Anterior cingulate cortex (tissue), 58 donors: ENCODE measurements at regions not wholly inside any gene's neighbourhood (a gene's known extent, or its start where the extent isn't known, plus 50 kb on each side); places are given as distances from the start of the nearest gene placed in this dataset.

ENCODE experiments used
- DNase-seq, 58 donors: peaks; one replicate each; lab custom pipeline; 2025; lab: John Stamatoyannopoulos, UW

DNA sequence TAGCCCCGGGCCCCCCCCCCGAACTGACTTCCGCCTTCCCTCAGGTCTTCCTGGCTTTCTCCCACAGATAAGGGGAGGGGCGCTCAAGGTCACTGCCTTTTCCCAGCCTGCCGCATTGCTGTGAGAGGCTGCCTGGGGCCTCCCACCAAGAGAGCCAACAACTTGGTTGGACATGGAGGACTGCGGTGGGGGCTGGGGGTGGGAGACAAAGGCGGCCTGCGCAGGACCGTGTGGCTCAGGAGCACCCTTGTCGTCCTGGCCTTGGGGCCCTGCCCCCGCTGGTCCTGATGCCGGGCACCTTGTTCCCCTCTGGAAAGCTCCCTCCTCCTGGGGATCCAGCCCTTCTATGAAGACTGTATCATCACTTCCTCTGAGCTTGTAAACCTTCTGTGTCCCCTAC lies 105.6 kb upstream of the FOXF1 start:
- no peak for DNase-seq

DNA sequence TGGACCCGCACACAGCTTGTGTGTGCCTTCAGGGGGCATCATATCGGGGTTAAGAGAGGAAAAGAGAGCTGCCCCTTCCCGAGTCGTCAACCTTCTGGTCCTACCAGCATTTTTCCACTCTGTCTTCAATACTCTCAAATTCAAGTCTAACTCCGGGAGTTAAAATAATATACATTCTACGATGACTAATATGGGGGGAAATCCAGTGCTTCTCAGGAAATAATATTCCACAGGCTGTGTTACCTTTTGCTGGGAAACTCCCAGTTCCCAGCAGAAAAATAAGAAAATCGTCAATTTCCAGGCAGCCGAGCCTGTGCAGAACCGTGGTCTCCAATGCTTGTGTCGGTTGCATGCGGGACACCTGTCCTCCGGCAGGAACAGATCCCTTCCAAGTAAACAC lies 105.0 kb upstream of the FOXF1 start:
- DNase-seq, result no peak

DNA sequence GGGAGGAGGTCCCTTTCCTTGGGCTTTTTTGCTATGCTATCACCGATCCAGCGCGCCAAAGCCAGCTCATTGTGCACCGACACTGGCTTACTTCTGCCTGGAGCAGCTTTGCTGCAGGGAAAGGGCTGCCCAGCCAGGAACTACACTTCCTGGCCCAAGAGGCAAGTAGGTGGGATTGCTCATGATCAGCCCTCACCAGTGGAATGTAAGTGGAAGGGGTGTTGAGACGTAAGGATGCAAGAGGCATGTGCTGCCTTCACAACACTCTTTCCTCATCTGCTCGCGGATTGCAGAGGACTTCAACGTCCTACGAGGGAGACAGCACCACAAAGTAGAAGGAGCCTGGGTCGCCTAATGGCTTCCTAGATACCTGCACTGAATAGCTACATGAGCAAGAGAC lies 104.3 kb upstream of the FOXF1 start:
- DNase-seq, result no peak

DNA sequence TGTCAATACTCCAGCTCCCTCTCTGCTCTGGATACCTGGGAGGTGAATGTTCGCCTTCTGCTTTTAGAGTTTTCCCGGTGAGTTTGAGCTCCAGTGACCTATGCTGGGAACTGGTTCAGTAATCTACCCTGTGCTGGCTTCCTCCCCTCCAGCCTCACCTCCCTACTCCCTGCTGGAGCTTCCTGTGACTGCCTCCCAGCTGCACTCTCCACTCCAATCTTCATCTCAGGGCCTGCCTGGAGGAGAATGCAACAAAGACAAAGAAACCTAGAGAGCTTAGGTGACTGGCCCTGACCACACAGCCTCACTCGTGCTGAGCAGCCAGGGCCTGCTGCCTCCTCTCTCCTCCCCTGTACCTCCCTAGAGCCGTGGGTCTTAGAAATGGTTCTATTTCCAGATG lies 101.6 kb upstream of the FOXF1 start:
- no peak for DNase-seq

DNA sequence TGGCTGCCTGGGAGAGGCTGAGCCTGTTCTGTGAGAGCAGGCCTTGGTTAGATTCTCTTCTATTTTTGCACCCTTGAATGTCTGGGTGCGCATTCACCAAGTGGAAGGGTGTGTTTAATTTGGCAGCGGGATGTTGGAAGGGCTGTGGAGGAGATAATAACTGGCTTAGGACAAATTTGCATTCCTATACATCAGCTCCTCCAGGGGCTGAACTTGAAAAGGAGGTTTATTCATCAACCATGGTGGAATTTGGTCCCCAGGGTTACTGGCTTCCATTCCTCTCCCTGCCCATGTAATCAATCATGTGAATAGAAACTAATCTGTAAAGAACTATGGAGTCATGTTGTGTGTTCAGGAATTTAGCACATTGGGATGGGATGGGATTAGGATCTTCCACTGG lies 100.2 kb upstream of the FOXF1 start:
- DNase-seq, result no peak

DNA sequence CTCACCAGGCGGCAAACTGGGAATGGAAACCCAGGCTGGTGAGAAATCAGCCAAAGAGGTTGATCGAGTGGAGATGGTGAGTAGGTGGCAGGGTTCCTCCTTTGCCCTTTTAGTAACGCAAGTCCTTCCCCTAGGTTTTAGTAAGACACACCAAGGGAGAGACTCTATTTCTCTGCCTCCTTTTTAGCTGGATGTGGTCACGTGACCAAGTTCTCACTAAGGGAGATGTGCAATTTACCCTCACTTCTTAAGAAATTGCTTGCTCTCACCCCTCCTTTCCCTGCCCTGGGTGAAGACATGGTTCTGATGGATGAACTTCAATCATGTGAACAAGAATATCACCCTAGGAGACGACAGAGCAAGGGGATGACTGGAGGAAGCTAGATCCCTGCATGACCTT lies 99.8 kb upstream of the FOXF1 start:
- DNase-seq, result no peak

DNA sequence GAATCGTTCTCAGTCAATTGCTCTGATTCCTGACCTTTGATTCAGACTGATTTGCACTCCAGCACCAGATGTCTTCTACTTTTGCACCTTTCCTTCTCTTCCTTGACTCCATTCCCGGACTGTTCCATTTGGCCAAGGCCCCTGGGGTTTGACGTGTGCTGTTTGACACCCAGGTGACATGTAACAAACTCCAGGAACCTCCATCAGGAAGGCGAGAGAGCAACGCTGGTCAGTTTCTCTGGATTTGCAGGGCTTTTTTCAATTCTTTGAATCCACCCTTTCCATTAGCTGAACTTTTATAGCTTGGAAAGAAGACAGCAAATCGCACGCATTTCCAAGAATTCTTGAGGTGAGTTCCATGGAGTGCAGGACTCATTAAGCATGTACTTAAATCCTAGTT lies 98.4 kb upstream of the FOXF1 start:
- no peak for DNase-seq

DNA sequence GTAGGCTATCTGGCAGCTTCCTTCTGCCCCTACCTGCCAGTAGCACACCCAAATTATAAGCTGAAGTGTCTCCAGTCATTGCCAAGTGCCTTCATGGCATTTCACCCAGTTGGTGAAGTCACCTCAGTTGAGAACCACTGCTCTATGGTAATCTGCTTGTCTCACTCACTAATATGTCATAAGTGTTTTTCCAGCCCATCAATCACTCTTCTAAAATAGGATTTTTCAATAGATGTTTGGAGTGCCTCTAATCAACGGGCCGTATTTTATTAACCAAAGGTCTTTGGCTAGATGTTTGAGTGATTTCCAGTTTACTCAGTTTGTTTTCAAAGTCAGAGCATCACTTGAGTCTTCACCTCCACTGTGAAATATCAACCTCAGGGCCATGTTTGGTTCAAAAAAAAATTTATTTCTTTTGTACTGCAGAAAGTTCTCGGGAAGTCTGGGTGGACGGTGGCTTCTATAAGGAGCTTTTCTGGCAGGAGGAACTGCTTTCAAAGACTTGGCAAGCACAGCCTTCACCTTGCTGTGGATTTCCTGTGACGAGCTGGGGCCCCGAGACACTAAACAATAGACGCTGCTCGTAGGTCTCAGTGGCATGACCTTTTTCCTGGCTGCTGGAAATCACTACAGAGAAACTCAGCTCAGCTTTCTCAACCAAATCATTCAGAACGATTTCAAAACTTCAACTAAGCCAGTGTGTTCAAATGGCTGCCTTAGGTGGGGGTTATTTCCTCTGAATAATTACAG lies 95.2 kb upstream of the FOXF1 start:
- no peak for DNase-seq

DNA sequence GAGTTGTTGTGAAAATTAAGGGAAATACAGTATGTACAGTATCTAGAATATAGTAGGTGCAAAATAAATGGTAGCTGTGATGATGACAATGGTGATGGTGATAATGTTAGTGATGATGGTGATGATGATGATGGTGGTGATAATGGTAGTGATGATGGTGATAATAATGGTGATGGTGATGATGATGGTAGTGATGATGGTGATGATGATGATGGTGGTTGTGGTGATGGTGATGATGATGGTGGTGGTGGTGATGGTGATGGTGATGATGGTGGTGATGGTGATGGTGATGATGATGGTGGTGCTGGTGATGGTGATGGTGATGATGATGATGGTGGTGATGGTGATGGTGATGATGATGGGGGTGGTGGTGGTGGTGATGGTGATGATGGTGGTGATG lies 91.3 kb upstream of the FOXF1 start:
- no peak for DNase-seq

DNA sequence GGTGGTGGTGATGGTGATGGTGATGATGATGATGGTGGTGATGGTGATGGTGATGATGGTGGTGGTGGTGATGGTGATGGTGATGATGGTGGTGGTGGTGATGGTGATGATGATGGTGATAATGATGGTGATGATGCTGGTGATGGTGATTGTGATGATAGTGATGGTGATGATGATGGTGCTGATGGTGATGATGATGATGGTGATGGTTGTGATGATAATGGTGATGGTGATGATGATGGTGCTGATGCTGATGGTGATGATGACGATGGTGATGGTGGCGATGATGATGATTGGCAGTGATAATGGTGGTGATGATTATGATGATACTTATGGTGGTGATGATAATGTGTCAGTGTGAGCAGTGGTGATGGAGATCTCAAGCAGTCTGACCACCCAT lies 90.8 kb upstream of the FOXF1 start:
- DNase-seq, result no peak

DNA sequence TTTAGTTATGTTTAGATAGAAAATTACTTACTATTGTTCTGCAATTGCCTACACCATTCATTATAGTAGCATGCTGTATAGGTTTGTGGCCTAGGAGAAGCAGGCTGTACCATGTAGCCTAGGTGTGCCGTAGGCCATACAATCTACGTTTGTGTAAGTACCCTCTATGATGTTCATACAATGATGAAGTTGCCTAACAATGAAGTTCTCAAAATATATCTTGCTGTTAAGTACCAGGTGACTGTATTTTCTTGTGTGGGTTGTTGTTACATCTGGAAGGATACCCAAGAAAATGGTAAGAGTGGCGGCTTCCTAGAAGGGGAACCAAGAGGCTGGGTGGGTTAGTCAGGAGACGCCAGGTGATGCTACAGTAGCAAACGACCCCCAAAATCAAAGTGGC lies 88.3 kb upstream of the FOXF1 start:
- no peak for DNase-seq

DNA sequence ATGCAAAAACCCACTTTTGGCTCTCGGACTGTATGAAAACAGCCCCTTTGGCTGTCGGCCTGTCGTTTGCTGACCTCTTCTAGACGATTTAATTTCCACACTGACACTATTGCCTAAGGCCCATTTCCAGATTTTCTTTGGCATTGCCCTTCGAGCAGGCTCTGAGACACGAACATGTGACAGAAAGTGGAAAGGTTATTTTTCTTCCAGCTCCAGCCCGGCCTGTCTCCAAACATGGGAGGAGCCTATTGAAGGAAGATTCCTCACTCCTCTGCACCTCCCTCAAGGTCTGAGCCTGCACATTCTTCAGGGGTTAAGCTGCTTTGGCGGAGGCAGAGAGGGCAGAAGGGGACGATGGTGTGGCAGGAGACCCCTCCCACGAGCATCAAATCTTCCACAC lies 85.9 kb upstream of the FOXF1 start:
- DNase-seq, result no peak

DNA sequence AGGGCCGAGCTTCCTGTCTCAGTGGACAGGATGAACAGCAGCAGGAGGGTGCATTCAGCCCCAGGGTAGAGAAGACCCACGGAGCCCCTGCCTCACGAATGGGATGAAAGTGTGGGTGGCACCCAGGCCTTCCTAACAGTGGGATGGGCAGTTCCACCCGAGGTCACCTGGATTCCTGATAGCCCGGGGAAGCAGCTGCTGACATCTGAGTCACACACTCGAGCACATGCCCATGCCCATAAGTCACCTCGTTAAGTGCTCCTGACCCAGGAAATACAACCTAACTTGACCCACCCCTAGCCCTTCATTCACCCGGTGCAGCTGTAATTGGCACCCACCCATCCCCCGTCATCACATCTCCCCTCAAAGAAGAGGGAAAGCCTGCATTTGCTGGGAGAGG lies 85.3 kb upstream of the FOXF1 start:
- DNase-seq, result no peak

DNA sequence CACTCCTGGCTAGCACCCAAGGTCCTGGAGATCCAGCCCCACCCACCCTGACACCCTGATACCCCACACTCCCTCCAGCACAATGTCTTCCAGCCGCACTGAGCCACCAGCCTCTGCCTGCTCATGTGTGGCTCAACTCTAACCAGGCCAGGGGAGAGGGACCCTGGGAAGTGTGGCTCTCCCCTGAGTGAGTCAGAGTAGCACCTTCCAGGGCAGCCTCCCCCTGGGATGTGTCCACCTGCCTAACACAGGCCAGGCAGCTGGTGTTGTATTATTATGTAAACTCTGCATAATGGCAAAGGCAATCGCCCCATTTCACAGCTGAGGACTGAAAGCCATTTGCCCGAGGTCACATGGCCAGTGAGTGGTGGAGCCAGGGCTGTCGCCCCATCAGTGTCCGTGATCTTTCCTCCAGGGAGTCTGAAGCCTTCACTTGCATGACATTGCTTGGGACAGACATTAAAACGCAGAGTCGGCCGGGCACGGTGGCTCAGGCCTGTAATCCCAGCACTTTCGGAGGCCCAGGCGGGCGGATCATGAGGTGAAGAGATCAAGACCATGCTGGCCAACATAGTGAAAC lies 84.2 kb upstream of the FOXF1 start:
- no peak for DNase-seq

DNA sequence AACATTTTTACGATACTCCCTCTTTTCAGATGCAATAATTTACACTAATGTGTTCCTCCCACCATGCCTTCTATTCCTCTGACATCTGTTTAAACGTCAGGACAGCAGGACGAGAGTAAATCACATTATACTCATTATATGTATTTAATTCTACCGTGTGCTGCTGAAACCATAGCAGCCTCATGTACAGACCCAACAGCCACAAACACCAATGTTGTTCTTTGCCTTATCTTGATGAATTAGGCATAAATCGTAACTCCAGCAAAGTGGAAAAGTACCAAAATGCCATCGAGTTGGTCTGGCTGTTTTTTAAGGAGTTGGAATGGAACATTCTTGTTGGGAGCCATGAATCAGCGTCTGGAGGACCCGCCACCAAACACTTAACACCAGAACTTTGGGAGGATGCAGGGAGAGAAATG lies 82.9 kb upstream of the FOXF1 start:
- no peak for DNase-seq

DNA sequence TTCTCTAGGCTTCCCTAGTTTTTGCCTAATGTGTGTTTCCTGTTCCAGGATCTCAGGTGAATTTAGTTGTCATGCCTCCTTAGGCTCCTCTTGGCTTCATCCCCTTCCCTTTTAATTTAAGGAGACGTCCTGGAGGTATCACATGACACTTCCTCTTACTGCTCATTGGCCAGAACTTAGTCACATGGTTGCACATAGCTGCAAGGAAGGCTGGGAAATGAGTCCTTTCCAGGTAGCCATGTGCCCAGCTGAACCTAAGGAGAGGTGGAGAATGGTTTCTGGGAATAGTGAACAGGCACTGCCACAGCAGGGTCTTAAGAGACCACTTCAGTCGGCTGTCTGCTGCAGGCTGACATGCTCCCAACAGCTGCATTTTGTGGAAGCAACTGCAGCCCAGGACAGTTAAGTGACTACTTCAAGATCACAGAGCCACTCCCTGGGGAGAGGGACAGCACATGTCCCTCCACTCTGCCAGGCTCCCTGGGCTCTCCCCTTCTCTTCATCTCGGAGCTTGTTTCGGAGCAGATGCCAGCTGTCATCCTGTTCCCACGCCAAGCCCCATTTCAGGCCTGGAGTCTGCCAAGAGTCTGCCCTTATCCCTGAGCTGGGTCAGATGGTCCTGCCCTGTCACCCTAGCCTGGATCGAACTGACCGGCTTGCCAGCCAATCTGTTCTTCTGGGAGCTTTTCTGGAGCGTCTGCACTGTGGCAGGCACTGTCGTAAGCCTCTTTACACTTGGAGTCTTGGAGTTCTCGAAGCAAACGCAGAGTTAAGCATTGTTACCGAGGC lies 81.4 kb upstream of the FOXF1 start:
- no peak for DNase-seq

DNA sequence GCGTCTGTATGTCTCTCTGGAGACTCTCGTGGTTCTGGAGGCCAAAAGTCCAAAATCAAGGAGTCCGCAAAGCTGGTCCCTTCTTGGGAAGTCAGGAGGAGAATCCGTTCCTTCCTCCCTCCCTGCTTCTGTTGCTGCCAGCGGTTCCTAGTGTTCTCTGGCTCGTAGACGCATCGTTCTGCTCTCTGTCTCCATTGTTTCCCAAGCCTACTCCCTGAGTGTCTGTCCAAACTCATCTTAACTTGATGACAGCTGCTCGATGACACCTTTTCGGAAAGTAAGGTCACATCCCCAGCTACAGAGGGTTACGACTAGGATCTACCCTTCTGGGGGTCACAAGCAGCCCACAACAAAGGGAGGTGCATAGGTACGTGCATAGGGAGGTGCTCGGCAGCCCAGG lies 80.7 kb upstream of the FOXF1 start:
- no peak for DNase-seq

DNA sequence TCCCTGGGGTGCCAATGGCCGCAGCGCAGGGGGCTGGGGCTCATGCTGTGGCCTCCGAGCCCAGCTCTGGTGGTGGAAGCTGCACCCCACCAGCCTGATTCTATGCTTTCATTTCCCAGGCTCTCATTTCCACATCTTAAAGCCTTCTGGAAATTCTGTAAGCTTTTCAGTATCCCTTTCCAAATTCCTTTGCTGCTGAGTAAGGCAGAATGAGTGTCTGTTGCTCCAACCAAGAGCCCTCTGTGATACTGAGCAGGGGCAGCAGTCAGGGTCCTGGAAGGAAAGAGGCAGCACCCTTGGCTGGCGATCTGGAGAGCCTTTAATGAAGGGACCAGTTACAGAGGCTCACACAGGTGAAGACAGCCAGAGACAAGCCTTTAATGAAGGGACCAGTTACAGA lies 79.5 kb upstream of the FOXF1 start:
- DNase-seq, result no peak

DNA sequence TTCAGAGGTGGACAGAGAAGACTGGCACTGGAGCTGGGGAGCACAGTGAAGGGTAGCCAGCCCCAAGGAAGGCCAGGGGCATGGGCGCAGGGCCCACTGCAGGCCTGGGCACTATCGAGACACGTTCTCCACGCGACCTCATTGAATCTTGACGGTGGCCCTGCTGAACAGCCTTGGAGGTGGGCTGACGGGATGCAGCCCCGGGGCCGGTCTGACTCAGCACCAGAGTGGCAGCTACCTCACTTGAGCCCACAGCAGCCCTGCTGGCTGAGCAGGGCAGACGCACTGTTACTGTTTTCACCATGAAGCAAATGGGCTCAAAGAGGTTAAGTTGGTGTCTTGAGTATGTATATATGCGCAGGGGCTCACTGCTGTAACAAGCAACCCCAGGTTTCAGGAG lies 78.8 kb upstream of the FOXF1 start:
- no peak for DNase-seq

DNA sequence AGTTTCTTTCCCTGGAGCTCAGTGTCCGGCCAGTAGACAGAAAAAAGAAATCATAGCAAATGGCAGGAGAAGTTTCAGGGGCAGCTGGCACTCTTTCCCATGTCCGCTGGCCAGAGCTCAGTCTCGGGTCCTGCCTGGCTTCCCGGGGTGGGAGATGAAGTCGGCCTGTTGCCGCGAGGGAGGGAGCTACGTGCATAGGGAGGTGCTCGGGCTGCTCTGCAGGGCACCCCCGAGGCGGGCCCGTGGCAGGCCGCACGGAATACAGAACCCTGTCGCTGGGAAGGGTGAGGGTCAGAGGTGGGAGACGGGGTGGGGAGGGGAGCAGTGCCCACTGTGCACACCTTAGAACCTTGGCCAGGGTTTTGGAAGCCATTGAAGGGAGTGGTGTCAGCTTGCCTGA lies 78.3 kb upstream of the FOXF1 start:
- no peak for DNase-seq

DNA sequence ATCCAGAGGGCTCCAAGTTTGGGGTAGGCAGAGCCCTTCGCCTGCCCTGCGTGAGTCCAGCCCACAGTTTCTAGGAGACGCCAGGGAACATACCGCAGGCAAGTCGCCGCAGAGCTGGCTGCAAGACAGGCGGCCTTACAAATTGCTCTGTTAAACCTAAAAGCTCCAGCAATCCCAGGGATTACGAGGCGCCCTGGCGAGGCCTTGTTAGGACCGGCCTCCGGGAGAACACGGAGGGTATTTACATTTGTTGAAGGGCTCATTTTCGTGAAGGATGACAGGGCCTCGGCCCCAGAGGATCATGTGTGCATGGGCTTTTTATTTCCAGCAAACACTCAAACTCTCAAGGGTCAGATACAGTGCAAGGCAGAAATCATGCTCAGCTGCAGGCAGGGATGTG lies 77.6 kb upstream of the FOXF1 start:
- peak in 1 of 58 donors; percentile 7 for DNase-seq
